Gastrocnemius medialis (tissue), 4 donors: ENCODE measurements at regions not wholly inside any gene's neighbourhood (a gene's known extent, or its start where the extent isn't known, plus 50 kb on each side); places are given as distances from the start of the nearest gene placed in this dataset.

Experiments
- POLR2A ChIP-seq, 2 donors: fragments of 450-650 bp; IDR thresholded peaks; one replicate each; pipeline ENCODE4 v1.6.1; 2017; ENCODE audit warnings: antibody characterized with exemption in 2 of 2, mild to moderate bottlenecking in 2 of 2, moderate library complexity in 2 of 2
- TF ChIP-seq, protein P1 (sequence below), 5 experiments: fragments of 450-650 bp in 3 of 5; fragments of 200-600 bp in 2 of 5; sonication (generic) in 2 of 5; IDR thresholded peaks in 4 of 5; conservative IDR thresholded peaks in 1 of 5; 1 replicate in 4 of 5; 2 replicates in 1 of 5; pipeline ENCODE4 v1.5.1; 2016 to 2019; ENCODE audit warnings: antibody characterized with exemption in 5 of 5, mild to moderate bottlenecking in 3 of 5, moderate library complexity in 3 of 5

DNA sequence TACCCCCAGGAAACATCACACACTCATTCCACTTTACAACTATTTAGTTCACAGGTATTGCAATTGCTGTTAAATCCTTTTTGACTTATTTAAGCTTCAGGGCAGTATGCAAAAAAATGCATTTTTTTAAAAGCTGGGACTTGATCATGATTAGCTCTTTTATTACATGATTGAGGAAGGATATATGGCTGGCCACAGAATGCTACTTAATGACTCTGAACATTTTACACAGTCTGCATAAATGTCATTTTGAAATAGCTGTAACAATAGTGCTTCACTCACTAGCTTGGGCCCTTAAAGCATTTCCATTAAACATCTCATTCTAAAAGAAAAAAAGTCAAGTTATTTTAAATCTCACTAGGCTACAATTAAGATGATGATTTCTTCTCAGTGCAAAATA is 429.7 kb downstream of the FRK start:
- TF ChIP-seq, protein P1, sequence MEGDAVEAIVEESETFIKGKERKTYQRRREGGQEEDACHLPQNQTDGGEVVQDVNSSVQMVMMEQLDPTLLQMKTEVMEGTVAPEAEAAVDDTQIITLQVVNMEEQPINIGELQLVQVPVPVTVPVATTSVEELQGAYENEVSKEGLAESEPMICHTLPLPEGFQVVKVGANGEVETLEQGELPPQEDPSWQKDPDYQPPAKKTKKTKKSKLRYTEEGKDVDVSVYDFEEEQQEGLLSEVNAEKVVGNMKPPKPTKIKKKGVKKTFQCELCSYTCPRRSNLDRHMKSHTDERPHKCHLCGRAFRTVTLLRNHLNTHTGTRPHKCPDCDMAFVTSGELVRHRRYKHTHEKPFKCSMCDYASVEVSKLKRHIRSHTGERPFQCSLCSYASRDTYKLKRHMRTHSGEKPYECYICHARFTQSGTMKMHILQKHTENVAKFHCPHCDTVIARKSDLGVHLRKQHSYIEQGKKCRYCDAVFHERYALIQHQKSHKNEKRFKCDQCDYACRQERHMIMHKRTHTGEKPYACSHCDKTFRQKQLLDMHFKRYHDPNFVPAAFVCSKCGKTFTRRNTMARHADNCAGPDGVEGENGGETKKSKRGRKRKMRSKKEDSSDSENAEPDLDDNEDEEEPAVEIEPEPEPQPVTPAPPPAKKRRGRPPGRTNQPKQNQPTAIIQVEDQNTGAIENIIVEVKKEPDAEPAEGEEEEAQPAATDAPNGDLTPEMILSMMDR (IDR thresholded peaks at IDR 0.05 in 4 of 5, conservative IDR thresholded peaks at IDR 0.05 in 1 of 5) = no peak
- TF ChIP-seq POLR2A (IDR thresholded peaks at IDR 0.05) = no peak
